A172 (cell line): ENCODE measurements at regions not wholly inside any gene's neighbourhood (a gene's known extent, or its start where the extent isn't known, plus 50 kb on each side); places are given as distances from the start of the nearest gene placed in this dataset.
A peak's percentile ranks its signal among the peaks of the same experiment; 100 is the strongest.
"Not testable (repeated sequence)": the region's sequence is repeated elsewhere in the genome, so short reads cannot be mapped to it uniquely, and the experiment has no call there.

ENCODE experiments used
- DNase-seq: peaks from one replicate; pipeline ENCODE4 v3.0.0-alpha.2; 2015; ENCODE audit warnings: low spot score

DNA sequence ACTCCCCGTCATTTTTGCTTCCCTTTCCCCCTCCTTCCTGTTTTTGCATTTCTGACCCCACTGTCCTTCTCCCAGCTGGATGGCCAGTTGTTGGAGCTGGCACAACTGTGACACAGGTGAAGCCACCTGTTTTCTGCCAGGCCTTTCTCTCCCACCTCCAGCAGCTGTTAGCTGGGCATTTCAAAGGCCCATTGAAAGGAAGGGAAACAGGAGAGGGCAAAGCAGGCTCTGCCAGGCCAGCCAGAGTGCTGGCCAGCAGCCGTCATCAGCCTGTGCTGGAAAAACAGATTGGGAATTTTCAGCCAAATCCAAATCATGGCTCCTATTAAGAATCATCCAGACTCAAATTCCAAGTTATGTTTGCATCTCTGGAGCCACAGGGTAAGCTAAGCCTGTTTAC is 155.2 kb upstream of the C2CD4B start:
- no peak for DNase-seq

- no peak for DNase-seq
Measured at GRCh38 chr15:62323353-62323890, 158.3 kb upstream of the C2CD4B start.

DNA sequence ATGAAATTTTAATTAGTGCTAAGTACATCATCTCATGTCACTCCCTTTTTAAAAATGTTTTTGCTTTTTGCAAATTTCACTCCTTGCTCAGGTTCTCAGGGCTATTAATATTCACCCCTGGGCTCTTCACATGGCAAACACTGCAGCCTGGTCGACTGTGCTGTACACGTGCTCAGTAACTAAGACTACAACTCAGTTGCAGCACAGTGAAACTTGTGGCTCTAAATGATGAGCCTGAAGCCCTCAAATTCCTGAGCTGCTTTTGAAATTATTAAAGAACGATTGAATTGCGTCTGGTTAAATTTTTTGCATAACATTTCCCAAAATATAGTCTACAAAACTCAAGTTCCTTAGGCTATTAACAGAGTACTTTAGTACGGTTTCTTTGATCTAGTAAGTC is 159.3 kb upstream of the C2CD4B start:
- no peak for DNase-seq

GRCh38 chr15:62325597-62325996 is 160.5 kb upstream of the C2CD4B start:
- DNase-seq = no peak

DNA sequence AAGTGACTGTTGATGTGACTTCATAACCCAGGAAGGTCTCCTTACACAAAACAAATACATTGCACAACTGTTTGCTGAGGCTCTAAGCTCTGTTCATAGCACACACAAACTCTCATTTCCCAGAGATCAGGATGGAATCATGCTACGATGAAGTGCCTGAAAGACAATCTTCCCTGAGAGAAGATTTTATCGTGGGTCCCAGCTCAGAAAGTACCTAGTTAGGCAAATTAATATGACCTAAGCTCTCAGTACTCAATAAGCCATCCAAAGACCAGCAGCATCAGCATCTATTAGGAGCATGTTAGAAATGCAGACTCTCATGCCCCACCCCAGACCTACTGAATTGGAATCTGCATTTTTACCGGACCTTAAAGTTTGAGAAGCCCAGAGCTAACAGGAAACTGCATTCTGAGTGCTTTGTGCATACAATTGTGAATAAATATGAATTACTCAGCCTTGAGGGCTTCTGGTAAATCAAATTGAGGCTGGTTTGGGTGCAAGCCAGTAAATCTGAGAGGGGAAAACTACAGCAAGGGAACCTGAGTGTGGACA is 161.5 kb upstream of the C2CD4B start:
- no peak for DNase-seq

DNA sequence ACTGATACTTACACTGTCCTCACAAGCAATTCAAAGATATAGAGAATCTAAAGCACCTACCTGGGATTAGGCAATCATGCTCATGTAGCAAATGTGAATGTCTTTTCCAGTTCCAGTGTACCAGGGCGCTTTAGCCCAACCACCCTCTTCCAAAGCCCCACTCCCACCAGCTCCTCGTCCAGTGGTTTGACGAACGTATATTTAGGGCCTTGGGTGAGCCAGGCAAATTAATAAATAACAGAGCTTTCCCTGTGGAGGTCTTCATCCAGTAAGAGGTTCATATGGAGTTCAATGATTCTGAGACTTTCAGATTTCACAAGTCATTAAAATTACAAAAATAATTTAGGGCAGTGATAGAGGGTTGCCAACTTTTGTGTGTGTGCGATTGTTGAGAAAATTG is 162.3 kb upstream of the C2CD4B start:
- no peak for DNase-seq

DNA sequence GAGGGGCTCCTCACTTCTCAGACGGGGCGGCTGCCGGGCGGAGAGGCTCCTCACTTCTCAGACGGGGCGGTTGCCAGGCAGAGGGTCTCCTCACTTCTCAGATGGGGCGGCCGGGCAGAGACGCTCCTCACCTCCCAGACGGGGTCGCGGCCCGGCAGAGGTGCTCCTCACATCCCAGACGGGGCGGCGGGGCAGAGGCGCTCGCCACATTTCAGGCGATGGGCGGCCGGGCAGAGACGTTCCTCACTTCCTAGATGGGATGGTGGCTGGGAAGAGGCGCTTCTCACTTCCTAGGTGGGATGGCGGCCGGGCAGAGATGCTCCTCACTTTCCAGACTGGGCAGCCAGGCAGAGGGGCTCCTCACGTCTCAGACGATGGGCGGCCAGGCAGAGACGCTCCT is 167.4 kb upstream of the C2CD4B start:
- DNase-seq = not testable (repeated sequence)

DNA sequence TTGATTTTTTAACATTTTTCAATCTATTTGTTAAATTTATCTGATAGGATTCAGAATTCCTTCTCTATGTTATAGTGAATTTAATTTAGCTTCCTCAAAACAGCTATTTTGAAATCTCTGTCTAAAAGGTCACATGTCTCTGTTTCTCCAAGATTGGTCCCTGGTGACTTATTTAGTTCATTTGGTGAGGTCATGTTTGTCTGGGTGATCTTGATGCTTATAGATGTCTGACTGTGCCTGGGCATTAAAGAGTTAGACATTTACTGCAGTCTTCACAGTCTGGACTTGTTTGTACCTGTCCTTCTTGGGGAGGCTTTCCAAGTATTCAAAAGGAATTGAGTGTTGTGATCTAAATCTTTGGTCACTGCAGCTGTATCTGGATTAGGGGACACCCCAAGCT is 169.5 kb upstream of the C2CD4B start:
- no peak for DNase-seq

- no peak for DNase-seq
Measured at GRCh38 chr15:62337934-62338333, 172.8 kb upstream of the C2CD4B start.

- no peak for DNase-seq
Measured at GRCh38 chr15:62338497-62338896, 173.4 kb upstream of the C2CD4B start.

DNA sequence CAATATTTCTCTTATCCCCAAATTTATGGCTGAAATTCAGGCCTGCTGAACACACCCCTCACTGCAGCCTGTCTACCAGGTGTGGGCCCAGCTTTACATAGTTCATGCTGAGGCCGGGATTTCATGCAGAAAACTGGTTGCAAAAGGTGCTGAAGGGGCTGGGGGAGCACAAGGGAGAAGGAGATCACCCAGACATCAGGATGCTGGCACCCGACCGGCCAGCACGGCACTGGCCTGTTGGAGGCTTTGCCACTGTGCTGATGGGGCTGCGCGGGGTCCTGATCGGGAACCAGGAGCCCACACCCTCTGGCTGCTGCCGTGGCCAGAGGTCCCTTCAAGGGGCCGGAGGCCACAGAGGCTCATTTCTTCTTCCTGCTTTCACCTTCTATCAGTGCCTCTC is 177.9 kb upstream of the C2CD4B start:
- no peak for DNase-seq

GRCh38 chr15:62343397-62343796 is 178.3 kb upstream of the C2CD4B start:
- DNase-seq = no peak

GRCh38 chr15:62344806-62345539 is 179.9 kb upstream of the C2CD4B start:
- peak; percentile 26 for DNase-seq

- no peak for DNase-seq
Measured at GRCh38 chr15:62346168-62346567, 181.1 kb upstream of the C2CD4B start.

GRCh38 chr15:62348118-62348517 is 183.0 kb upstream of the C2CD4B start:
- DNase-seq = no peak

DNA sequence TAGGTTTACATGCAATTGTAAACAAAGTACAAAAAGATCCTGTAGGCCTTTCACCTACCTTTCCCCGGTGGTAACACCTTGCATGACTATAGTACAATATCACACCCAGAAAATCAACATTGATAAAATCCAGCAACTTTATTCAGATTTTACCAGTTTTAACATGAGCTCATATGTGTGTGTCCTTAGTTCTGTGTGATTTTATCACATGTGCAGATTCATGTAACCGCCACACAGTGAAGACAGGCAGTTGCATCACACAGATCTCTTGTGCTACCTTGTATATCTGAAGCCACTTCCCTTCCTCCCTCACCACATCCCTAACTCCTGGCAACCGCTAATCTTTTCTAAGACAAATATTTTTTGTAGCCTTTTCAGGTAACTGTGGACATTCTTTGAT is 183.5 kb upstream of the C2CD4B start:
- no peak for DNase-seq

- DNase-seq = no peak
Measured at GRCh38 chr15:62352817-62353216, 187.7 kb upstream of the C2CD4B start.

DNA sequence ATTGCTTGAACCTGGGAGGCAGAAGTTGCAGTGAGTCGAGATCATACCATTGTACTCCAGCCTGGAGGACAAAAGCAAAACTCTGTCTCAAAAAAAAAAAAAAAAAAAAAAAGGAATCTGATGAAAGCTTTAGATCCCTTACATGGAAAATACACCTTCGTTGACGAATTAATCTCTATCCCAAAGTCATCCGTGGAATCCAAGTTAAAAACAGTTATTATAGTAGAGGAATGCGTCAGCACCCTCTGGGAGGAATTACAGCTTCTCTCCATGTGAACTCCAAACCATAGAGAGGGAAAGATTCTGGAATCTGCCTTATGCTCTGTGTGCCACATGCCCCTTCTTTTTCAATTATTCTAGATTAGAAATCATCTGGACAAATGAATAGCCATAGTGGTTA is 192.3 kb upstream of the C2CD4B start:
- no peak for DNase-seq

DNA sequence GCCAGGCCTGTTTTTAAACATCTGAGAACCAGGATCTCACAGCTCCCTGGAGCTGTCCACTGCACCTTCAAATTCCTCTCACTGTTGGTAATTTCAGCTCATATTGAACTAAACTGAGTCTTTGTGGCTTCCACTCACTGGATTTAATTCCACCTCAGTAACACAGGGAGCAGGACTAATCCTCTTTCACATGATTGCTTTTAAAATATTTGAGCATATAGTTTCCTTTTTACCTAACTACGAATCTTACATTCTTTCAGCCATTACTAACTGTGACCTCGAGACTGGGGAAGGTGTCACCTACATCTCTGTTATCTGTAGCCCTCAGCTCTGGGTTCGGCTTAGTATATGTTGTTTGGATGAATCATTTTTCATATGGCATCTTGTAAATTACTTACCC is 194.3 kb upstream of the C2CD4B start:
- DNase-seq = no peak

- DNase-seq = no peak
Measured at GRCh38 chr15:62360332-62361097, 195.4 kb upstream of the C2CD4B start.

DNA sequence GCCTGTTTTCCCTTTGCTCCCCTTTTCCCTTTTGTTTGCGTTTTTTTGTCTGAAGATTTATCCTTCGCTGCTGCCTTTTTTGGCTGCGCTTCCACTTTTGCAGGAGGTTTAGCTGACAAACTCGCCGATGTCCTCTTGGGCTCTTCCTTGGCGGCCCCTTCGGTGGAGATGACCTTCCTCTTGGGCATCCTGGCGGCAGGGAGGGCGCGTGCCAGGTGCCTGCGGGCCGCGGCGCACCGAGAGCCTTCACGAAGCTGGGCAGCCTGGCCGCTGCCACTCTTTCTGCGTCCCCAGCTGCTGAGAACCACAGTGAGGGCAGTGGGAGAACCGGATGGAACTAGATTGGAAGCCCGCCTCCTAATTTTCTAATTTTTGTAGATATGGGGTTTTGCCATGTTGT is 197.1 kb upstream of the C2CD4B start:
- no peak for DNase-seq

DNA sequence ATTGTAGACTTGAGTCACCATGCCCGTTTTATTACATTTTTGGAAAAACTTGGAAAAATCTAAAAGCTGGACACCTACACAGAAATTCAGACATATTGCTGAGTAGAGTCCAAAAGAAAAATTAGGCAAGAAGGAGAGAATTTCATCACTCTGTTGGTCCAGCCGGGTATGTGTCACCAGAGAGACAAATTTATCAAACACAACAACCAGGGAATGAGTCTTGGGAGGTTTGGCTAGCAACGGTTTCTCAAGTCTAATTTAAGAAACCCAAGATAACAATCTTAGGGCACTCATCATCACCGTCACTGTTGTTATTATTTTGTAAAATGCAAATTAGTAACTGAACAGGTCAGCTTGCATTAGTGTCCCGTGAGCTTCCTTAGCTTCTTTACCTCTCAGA is 197.5 kb upstream of the C2CD4B start:
- DNase-seq = peak; percentile 10

- no peak for DNase-seq
Measured at GRCh38 chr15:62363913-62364312, 198.8 kb upstream of the C2CD4B start.
